LNCaP clone FGC (cell line): ENCODE measurements at regions not wholly inside any gene's neighbourhood (a gene's known extent, or its start where the extent isn't known, plus 50 kb on each side); places are given as distances from the start of the nearest gene placed in this dataset.

Experiments used
- DNase-seq: peaks from one replicate; pipeline ENCODE4 v3.0.0-alpha.2; 2011; ENCODE audit warnings: low read depth
- H3K4me3 ChIP-seq: 2 replicates; pipeline ENCODE4 v1.5.1; 2011; ENCODE audit warnings: mild to moderate bottlenecking, low read depth, low read length, control low read depth
- CTCF ChIP-seq: IDR thresholded peaks from 2 replicates; pipeline ENCODE4 v1.5.1; 2012; ENCODE audit warnings: mild to moderate bottlenecking; ENCODE audit not compliant: control insufficient read depth, insufficient read depth; ENCODE audit errors: extremely low read depth

GRCh38 chr9:120259100-120259499 lies 320.9 kb downstream of the CDK5RAP2 start:
- TF ChIP-seq CTCF, result no peak
- no peak for DNase-seq
- no peak overlapping the region for H3K4me3 ChIP-seq

GRCh38 chr9:120258096-120258495 lies 321.9 kb downstream of the CDK5RAP2 start:
- H3K4me3 ChIP-seq, result no peak overlapping the region
- no peak for TF ChIP-seq CTCF
- DNase-seq, result no peak

- H3K4me3 ChIP-seq, result no peak overlapping the region
- DNase-seq, result no peak
- no peak for TF ChIP-seq CTCF
Measured at GRCh38 chr9:120257483-120257882, 322.5 kb downstream of the CDK5RAP2 start.

GRCh38 chr9:120256146-120256545 lies 323.8 kb downstream of the CDK5RAP2 start:
- TF ChIP-seq CTCF, result no peak
- no peak for DNase-seq

GRCh38 chr9:120252248-120252647 lies 327.7 kb downstream of the CDK5RAP2 start:
- no peak for DNase-seq
- no peak overlapping the region for H3K4me3 ChIP-seq
- no peak for TF ChIP-seq CTCF

More at GRCh38 chr9:120256146-120256545, 323.8 kb downstream of the CDK5RAP2 start:
- no peak overlapping the region for H3K4me3 ChIP-seq

GRCh38 chr9:120242116-120242811 lies 337.7 kb downstream of the CDK5RAP2 start:
- H3K4me3 ChIP-seq, result no peak overlapping the region
- no peak for DNase-seq
- no peak for TF ChIP-seq CTCF

GRCh38 chr9:120236596-120236995 lies 343.4 kb downstream of the CDK5RAP2 start:
- DNase-seq, result no peak
- no peak overlapping the region for H3K4me3 ChIP-seq
- TF ChIP-seq CTCF, result no peak
